Middle frontal gyrus (tissue), 1 donor: ENCODE measurements at regions not wholly inside any gene's neighbourhood (a gene's known extent, or its start where the extent isn't known, plus 50 kb on each side); places are given as distances from the start of the nearest gene placed in this dataset.

Experiments used
- DNase-seq: peaks from one replicate; pipeline ENCODE4 v3.0.0-alpha.2; 2015; ENCODE audit warnings: low spot score; ENCODE audit errors: extremely low spot score

DNA sequence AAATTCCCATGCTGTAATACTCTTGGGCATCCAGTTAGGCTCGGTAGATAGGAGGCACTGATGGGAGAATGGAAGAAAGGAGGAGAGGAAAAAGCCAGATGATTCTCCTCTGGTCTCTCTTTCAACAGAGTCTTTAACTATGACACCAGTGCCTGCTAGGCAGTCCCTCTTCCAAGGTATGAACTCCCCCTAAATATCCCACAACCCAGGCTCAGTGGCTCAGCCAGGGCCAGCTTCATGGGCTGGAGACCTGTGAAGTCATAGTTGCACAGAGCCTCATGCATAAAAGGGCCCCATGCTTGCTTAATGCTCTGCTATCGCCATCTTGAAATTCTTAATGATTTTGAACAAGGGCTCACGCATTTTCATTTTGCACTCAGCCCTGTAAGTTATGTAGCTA, 869.2 kb upstream of the GCFC2 start:
- no peak for DNase-seq

DNA sequence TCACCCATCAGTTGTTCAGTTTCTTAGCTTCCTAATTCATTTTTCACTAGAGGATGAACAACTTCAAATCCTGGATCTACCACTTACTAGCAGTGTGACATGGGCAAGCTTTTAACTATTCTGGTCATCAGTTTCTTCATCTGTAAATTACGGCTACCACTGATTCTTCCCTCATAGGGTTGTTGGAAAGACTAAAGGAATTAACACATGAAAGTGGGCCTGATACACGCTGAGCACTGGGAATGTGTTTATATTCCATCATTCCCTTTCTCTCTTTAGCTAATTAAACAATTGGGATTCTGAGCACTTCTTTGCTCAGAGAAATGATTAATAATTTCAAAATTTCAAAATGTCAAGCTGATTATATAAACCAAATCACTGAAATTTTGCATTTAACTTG, 862.3 kb upstream of the GCFC2 start:
- no peak for DNase-seq

DNA sequence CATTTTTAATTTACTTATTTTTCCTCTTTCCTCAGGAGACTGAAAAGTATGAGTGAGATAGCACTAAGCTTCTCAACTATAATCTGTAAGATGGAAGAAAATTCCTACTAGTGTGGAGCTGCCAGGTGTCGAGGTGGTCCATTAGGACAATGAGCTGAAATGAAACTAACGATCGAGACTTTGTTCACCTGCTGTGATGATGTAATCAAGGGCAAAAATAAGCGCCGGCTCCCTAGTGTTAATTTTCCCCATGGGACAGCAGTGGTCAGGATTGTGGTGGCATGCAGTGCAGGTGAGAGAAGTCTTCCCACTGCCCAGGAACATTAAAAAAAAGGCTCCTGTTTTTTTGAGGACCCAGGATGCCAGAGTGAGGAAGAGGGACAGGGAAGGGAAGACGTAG, 859.1 kb upstream of the GCFC2 start:
- DNase-seq: no peak

DNA sequence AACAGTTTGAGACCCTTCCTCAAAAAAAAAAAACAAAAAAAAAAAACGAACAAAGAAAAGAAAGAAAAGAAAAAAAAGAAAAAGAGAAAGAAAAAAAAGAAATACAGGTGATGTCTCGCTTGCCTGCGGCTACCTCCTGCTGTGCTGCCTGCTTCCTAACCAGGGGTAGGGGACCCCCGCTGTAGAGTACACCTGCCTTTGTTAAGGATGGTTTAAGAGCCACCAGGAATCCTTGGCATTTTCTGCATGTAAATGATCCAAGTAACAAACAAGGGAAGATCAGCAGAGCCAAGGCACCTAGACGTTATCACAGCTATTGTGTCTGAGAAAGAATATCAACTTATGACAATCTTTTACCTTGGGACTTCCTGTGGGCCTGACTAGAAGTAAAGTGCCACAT, 856.8 kb upstream of the GCFC2 start:
- no peak for DNase-seq

DNA sequence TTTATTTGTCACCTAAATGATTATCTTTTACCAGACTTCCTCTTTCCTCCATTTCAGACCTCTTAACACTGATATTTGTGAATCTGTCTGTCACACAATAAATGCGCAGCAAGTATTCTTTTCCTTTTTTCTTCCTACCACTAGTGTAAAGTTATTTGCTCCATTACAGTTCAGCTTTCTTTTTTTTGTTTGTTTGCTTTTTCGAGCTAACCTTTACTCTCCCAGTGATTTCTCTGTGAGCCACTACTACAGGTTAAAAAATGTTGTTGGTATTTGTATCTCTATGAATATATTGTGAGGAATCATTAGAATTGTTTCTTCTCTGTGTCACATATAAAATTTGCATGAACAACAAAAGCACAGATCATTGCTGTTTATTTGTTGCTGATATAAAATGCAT, 854.0 kb upstream of the GCFC2 start:
- DNase-seq: no peak

DNA sequence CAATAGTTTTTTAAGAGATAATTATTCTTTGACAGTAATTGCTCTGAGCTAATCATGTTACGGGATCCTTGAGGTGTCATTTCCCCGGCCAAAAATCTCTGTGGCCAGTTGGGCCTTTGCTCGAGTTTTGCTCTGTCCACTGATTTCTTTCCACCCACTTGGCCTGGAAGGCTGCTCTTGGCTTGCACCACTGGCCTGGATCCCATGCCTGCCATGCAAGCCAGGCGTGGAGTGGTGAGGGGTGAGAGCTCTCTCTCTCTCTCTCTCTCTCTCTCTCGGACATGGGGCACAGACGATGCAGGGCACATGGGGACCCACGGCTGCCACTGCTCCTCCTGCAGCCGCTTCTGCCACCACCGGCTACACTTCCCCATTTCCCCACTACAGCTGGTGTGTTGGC, 853.0 kb upstream of the GCFC2 start:
- DNase-seq: no peak

DNA sequence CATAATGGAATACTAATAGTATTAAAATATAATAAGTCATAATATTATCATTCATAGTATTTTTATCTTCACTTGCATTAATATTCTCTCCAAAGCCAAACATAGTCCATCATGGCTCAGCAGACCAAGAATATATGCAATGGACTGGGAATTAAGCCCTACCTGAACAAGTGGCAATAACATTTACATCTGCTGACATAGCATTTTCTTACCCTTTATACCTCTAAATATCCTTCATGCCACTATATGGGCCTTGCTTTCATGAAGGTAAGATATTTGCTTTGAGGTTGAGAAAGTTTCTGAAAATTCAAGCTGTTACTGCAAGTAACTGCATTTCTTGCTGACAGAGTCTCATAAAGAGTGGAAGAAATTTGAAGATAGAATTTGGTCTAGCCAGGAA, 847.4 kb upstream of the GCFC2 start:
- DNase-seq: no peak

DNA sequence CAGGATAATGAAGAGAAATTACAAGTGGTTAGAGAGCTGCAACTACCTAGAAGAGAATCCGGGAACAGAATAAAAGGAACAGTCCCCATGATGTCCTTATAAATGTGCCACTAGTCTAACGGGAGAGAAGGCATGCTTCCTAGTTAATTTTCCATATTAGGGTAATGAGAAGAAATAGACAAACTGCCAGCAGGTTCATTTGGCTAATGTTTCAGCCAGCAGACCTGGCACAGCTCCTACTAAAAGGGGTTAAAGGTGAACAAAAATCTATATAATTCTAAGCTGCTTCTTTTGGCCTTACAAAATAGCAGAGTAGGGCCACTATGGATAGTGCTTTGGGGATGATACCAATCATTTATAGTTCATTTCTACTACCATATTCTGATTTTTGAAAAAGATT, 845.3 kb upstream of the GCFC2 start:
- no peak for DNase-seq

DNA sequence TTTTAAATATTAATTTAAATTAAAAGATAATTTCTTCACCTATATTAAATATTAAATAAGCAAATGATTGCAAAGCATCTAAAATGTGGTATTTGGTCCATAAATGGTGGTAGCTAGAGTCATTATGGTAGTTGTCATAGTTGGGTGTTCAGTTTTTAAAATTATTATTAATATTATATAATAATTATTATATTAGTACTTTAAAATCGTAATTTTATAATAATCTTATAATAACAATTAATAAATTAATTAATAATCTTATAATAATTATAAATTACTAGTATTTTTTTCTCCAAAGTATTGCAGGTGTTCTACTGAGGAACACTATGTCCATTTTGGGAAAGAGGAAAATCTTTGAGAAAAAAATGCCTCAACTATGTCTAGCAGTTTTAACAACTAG, 835.5 kb upstream of the GCFC2 start:
- no peak for DNase-seq

DNA sequence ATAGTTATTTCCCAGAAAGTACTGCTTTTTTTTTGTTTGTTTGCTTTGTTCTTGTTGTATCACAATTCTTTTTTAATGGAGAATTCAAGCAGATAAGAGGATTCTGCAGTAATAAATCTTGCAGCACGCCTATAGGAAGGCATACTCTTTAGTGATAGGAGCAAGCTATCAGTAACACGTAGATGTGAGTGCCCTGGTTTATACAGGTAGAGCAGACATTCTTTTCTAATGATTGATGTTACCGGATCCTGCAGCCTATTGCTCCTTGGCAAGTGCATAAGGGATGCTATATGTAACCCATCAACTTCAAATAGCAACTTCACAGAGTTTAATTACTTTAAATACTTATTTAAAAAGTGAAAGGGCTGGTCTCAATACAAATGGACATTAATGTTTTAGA, 834.2 kb upstream of the GCFC2 start:
- DNase-seq: no peak

DNA sequence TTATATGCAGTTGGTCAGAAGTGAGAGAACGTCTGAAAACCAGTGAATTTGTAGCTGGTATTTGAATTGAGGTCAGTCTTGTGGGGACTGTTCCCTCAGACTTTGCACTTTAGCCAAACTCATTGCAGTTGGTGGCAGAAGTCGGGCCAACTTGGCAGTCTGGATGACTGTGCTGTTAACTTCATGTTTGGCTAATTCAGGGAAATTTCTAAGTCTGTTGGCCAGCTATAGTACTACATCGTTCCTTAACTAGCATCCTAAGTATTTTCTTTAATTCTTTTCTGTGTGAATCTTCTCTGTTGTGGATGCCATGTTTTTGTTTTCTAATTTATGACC, 806.8 kb upstream of the GCFC2 start:
- DNase-seq: no peak

DNA sequence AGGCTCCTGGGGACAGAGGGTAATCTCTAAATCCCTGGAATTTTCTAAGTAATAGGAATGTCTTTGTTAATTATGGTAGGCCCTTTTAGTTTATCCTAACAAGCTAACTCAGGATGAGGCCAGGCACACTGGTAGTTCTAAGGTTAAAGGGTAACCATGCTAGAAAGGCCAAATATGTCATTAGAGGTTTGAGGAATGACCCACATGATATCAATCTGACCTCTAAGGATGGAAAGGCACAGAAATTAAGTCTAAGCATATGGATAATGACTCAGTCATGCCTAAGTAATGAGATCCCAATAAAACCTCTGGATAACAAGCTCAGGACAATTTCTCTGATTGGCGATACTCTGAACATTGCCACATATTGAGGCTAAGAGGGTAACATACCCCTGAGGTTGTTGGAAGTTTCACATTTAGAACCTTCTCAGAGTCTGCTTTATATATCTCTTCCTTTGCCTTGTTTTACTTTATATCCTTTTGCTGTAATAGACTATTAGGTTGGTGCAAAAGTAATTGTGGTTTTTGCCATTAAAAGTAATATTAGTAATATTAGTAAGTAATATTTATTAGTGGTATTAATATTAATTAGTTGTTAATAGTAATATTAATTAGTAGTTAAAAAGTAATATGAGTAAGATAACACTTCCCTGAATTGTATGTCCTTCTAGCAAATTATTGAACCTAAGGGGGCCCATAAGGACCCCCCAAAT, 806.3 kb upstream of the GCFC2 start:
- DNase-seq: no peak

DNA sequence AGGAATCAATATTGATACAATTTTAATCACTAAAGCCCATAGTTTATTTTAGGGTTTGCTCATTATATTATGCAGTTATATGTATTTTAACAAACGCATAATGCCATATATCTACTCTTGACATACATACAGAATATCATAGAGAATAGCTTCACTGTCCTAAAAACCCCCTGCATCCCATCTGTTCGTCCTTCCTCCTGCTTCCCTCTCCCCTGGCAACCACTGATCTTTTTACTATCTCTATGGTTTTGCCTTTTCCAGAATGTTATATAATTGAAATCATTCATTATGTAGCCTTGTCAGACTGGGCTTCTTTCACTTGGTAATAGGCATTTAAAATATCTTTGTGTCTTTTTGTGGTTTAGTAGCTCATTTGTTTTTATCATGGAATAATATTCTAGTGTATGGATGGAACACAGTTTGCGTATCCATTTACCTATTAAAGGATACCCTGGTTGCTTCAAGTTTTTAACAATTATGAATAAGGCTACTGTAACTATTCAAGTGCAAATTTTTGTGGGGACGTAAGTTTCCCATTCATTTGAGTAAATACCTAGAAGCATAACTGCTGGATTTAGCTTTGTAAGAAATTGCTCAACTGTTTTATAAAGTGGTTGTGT, 801.6 kb upstream of the GCFC2 start:
- no peak for DNase-seq

DNA sequence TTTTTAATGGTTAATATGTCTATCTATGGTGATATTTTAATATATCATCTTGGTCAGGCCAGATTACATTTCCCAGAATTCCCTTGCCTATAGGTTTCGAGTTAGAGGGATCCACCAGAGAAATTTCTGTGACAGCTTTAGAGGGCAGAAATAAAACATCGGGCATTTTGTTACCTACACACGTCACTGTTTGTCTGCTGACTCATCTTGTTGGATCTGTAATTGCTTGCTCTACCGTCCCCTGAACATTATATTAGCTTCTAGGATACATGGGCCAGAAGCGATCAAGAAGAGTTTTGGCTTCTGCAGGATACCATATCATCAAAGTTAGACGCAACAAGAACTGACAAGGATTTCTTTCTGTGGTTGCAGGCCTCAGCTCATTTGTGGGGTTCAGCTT, 795.8 kb upstream of the GCFC2 start:
- DNase-seq: no peak

DNA sequence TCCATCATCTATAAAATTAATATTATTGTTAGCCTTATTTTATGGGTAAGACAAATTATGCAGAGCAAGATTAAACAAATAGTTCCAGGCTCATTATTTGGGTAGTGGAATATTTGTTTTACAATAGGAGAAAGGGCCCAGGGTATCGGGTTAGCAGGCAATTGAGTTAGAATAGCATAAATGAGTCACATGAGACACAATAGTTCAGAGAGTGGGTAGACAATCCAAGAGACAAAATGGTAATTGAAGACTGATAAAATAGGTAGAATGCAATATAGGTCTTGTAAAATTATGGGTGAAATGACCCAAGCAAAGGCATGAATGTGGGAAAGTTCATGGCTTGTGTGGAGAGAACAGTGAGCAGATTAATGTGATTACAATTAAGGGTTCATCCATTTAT, 790.9 kb upstream of the GCFC2 start:
- DNase-seq: no peak

DNA sequence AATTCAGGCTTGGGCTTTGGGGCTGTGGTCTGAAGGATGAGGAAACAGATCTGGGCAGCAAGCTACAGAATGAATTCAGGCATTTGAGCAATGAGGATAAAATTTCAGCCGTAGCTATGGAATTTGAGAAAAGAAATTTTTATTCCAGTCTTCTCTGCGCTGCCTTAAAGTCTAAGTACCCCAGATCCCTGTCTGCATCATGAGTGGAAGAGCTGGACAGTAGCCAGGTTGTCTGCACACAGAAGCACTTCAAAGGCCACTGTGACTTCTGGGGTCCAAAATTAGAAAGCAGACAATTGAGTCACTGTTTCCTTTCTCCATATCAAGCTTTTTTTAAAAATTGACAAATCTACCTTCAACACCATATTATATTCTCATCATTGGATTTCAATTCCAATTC, 787.6 kb upstream of the GCFC2 start:
- DNase-seq: no peak

DNA sequence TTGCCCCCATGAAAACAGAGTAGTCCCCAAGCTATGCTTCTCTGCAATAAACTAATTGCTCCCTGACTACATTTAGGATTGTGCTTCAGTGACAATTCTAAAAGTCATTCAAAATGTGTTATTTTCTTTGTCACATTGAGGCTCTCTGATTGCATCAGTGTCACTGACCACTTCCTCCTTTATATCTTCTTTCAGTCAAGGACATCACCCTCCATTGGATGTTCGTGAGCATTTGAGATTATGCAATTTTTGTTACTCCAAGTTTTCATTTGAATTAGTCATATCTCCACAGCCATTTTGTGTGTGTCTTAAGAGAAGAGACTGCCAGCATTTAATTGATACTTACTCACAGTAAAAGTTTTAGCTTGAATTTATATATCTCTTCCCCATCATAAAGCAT, 780.8 kb upstream of the GCFC2 start:
- DNase-seq: no peak

DNA sequence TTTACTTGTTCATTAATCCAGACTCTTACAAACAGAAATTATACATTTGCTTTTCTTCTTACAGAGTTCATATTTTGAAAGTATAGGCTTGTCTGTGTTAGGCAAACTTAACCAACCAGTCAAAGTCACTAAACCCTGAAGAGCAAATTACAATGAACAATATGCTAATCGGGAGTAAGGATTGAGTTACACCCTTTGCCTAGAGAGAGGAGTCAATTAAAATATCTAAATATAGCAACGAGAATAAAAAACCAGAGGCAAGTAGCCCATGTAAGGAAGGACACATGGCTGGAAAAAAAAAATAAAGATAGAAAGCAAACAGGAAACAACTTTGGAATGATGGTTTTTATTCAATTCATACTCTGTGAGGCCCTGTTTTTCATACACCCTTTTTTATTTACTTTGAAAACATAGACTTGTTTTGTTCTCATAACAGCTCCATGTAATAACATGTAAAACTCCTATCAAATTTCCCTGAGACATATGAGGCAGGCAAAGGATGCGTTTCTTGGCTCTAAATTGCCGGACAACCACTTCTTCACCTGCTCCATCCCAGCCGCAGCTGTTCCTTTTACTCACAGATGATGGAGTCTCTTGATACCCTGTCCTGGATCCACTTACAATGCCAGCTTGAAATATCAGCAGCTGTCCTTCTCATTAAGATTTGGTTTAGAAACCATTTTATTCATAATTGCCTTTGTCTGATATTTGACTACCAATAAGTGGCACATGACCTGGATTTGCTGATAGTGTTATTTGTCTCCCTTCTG, 767.7 kb upstream of the GCFC2 start:
- no peak for DNase-seq

DNA sequence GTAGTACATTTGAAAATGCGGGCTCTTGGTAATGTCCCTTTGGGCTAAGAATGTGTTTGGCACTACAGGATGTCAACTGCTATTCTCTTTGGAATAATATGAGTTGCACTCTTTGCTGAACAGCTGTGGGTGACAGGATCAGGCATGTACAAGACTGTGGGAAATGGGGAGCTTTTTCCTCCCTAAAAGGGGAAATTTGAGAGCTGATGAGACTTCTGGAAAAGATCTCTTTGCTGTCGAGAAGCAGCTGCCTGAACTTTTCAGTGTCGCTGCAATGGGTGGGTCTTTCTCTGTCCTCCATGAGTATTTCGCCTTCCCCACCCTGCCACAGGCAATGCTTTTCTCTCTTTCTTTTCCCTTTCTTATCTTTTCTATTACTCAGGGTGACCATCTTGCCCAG, 762.2 kb upstream of the GCFC2 start:
- no peak for DNase-seq

DNA sequence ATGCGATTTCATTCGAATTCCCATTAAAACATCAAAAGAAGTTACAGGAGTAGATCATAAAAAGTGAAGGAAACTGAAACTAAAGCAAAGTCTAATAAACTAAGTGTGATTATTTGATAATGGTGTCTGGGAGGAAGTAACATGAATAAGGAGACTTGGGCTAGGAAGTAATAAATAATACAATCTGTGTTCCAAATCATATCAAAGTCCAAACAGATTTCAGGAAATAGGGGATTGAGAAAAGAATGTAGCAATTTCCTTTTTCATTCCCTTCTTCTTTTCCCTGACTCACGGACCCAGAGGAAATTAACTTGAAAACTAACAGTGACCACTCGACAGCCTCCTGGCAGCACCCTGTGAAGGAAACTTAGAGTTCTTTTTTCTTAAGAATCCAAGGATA, 758.4 kb upstream of the GCFC2 start:
- DNase-seq: no peak

DNA sequence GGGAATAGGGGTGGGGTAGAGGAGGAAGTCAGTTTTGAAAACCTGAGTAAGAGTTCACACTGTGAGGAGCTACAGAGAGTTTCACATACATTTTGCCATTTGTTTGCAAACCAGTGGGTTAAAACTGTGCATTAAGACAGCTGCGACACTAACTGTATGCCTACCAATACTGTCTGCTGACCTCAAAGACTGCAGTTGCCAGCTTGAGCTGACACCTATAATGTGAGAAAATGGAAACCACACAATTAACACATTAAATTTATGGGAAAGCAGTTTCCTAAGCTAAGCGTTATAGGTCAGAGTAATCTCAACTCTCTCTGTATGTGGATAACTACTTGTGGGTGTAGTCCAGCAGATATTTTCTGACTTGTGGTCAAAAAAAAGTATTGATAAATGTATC, 756.6 kb upstream of the GCFC2 start:
- no peak for DNase-seq

DNA sequence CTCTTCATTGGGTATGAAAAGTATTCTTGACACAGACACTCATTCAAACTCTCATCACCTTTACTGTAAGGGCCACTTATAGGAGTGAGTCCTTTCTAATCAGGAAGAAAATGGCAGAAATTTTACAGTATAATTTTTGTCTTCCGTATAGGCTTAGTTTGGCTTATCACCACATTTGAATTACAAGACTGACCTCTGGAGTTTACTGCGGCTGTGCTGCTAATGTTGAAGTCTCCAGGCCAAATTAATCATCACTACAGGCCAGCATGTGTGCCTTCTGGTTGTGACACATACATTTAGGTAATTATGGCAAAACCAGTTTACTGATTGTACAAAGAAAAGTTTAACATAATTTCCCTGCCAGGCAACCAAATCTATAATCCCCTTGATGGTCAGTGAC, 753.6 kb upstream of the GCFC2 start:
- no peak for DNase-seq

DNA sequence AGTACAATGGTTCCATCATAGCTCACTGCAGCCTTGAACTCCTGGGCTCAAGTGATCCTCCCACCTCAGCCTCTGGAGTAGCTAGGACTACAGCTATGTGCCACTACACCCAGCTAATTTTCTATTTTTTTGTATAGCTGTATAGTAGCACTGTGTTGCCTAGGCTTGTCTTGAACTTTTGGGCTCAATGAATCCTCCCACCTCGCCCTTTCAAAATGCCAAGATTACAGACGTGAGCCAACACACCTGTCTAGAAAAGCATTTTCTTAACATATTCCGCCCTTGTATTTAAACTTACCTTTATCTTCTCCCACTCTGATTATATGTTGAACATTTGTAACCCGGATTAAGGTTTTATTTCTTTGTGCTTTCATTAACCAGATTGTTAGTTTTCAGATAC, 750.7 kb upstream of the GCFC2 start:
- no peak for DNase-seq
